Tibial nerve (tissue), 4 donors: ENCODE measurements at regions not wholly inside any gene's neighbourhood (a gene's known extent, or its start where the extent isn't known, plus 50 kb on each side); places are given as distances from the start of the nearest gene placed in this dataset.

Experiments used
- DNase-seq, 2 donors: peaks; one replicate each; pipeline ENCODE4 v3.0.0-alpha.2; 2019; ENCODE audit warnings: low spot score in 2 of 2
- H3K27ac ChIP-seq, 4 donors: fragments of 200-600 bp; sonication (generic) in 3 of 4; one replicate each; pipeline ENCODE4 v1.5.1; 2017 to 2019; ENCODE audit warnings: mild to moderate bottlenecking in 1 of 4
- H3K27me3 ChIP-seq, 2 donors: fragments of 200-600 bp; sonication (generic) in 1 of 2; one replicate each; pipeline versions ENCODE4 v1.5.1 to v1.6.0; 2017 to 2019
- H3K36me3 ChIP-seq, 3 donors: fragments of 200-600 bp; sonication (generic); one replicate each; pipeline ENCODE4 v1.5.1; 2018 to 2019
- H3K4me1 ChIP-seq, 4 donors: fragments of 200-600 bp; sonication (generic) in 3 of 4; one replicate each; pipeline ENCODE4 v1.5.1; 2017 to 2019
- H3K4me3 ChIP-seq, 4 donors: fragments of 200-600 bp; sonication (generic) in 3 of 4; one replicate each; pipeline ENCODE4 v1.5.1; 2017 to 2019; ENCODE audit warnings: mild to moderate bottlenecking in 1 of 4, moderate library complexity in 1 of 4
- H3K9me3 ChIP-seq, 4 donors: fragments of 200-600 bp; sonication (generic) in 3 of 4; one replicate each; pipeline ENCODE4 v1.5.1; 2017 to 2019
- EP300 ChIP-seq, 2 donors: sonication (generic); formaldehyde crosslinking; IDR thresholded peaks; one replicate each; pipeline ENCODE4 v1.6.1; 2017; ENCODE audit warnings: antibody characterized with exemption in 2 of 2, mild to moderate bottlenecking in 1 of 2
- POLR2A ChIP-seq, 2 donors: fragments of 450-650 bp; IDR thresholded peaks; one replicate each; pipeline ENCODE4 v1.6.1; 2017; ENCODE audit warnings: antibody characterized with exemption in 2 of 2, mild to moderate bottlenecking in 2 of 2, moderate library complexity in 2 of 2
- WGBS, 2 donors: methylation state at CpG; one replicate each; pipeline ENCODE4 v1.1.5; 2018; 5-methylcytosine and 5-hydroxymethylcytosine counted together
- TF ChIP-seq, protein P1 (sequence below), 5 experiments: fragments of 200-600 bp in 3 of 5; fragments of 450-650 bp in 2 of 5; sonication (generic) in 3 of 5; IDR thresholded peaks; one replicate each; pipeline ENCODE4 v1.5.1; 2016 to 2019; ENCODE audit warnings: antibody characterized with exemption in 5 of 5, mild to moderate bottlenecking in 3 of 5, moderate library complexity in 2 of 5

- no peak for DNase-seq
- H3K4me1 ChIP-seq = no peaks in the 10 kb centered on the region
- H3K27me3 ChIP-seq = no peaks in the 10 kb centered on the region
- H3K9me3 ChIP-seq = no peaks in the 10 kb centered on the region
- TF ChIP-seq, protein P1, sequence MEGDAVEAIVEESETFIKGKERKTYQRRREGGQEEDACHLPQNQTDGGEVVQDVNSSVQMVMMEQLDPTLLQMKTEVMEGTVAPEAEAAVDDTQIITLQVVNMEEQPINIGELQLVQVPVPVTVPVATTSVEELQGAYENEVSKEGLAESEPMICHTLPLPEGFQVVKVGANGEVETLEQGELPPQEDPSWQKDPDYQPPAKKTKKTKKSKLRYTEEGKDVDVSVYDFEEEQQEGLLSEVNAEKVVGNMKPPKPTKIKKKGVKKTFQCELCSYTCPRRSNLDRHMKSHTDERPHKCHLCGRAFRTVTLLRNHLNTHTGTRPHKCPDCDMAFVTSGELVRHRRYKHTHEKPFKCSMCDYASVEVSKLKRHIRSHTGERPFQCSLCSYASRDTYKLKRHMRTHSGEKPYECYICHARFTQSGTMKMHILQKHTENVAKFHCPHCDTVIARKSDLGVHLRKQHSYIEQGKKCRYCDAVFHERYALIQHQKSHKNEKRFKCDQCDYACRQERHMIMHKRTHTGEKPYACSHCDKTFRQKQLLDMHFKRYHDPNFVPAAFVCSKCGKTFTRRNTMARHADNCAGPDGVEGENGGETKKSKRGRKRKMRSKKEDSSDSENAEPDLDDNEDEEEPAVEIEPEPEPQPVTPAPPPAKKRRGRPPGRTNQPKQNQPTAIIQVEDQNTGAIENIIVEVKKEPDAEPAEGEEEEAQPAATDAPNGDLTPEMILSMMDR (IDR thresholded peaks at IDR 0.05) = no peak
- no peak for TF ChIP-seq POLR2A (IDR thresholded peaks at IDR 0.05)
- H3K27ac ChIP-seq = no peak overlapping the region
- H3K4me3 ChIP-seq = no peak overlapping the region
- 47 to 49% methylated on average over 12 of the region's 12 CpGs for WGBS, 2 donors
- no peaks in the 10 kb centered on the region for H3K36me3 ChIP-seq
Observed at GRCh38 chr17:71003736-71004135, 834.4 kb downstream of the KCNJ2 start.

GRCh38 chr17:71004413-71004812, 835.1 kb downstream of the KCNJ2 start:
- no peaks in the 10 kb centered on the region for H3K27me3 ChIP-seq
- H3K4me1 ChIP-seq = no peaks in the 10 kb centered on the region
- no peak for DNase-seq
- TF ChIP-seq, protein P1 (IDR thresholded peaks at IDR 0.05) = no peak
- no peak for TF ChIP-seq POLR2A (IDR thresholded peaks at IDR 0.05)
- TF ChIP-seq EP300 (IDR thresholded peaks at IDR 0.05) = no peak
- 77 to 81% methylated on average over 6 of the region's 6 CpGs for WGBS, 2 donors
- H3K36me3 ChIP-seq = no peaks in the 10 kb centered on the region
- H3K9me3 ChIP-seq = no peaks in the 10 kb centered on the region
- no peak overlapping the region for H3K4me3 ChIP-seq
- no peak overlapping the region for H3K27ac ChIP-seq

GRCh38 chr17:71011391-71011790, 842.1 kb downstream of the KCNJ2 start:
- no peak for DNase-seq
- WGBS, 2 donors = 37 to 41% methylated on average over 4 of the region's 4 CpGs
- no peaks in the 10 kb centered on the region for H3K36me3 ChIP-seq
- H3K4me1 ChIP-seq = no peaks in the 10 kb centered on the region
- no peak overlapping the region for H3K27ac ChIP-seq
- TF ChIP-seq, protein P1 (IDR thresholded peaks at IDR 0.05) = no peak
- TF ChIP-seq POLR2A (IDR thresholded peaks at IDR 0.05) (no peak), EP300 (IDR thresholded peaks at IDR 0.05) (no peak)
- H3K4me3 ChIP-seq = no peak overlapping the region
- no peaks in the 10 kb centered on the region for H3K9me3 ChIP-seq
- no peaks in the 10 kb centered on the region for H3K27me3 ChIP-seq

DNA sequence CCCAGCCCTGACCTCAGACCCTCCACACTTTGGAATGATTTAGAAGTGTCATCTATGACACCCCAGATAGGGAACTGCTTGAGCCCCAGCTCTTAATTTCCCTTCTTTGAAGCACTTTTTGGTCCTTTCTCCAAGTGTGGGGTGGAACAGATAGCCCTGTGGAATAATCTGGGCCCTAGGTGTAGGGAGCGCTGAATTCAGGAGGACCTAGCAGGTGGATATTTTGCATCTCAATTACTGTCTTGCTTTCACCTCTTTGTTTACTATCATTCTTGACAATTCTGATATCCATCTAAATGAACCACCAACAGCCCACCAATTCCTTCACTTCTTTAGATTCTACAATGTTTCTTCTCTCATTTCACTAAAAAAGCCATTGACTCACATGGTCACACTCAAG, 850.4 kb downstream of the KCNJ2 start:
- Histone ChIP-seq H3K27ac (no peak overlapping the region), H3K9me3 (no peaks in the 10 kb centered on the region), H3K27me3 (no peaks in the 10 kb centered on the region), H3K4me3 (no peak overlapping the region), H3K4me1 (no peaks in the 10 kb centered on the region), H3K36me3 (no peaks in the 10 kb centered on the region)
- TF ChIP-seq POLR2A (IDR thresholded peaks at IDR 0.05) = no peak
- TF ChIP-seq EP300 (IDR thresholded peaks at IDR 0.05) = no peak
- TF ChIP-seq, protein P1 (IDR thresholded peaks at IDR 0.05) = no peak
- 94 to 97% methylated on average over 1 of the region's 1 CpG for WGBS, 2 donors
- DNase-seq = no peak

DNA sequence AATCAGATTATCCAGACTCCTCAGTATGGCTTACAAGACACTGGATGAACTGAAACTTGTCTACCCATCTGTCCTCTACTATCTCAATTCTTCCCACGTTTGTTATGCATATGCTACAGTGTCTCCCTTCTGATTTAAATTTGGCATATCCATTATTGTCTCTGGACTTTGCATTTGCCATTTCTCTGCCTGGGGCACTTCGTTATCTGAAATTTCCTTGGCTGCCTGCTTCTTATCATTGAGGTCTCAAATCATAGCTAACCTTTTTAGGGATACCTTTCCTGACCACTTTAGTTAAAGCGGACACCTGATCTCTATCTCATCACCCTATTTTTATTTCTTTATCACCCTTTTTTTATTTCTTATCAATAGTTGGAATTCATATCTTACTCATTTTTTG, 853.4 kb downstream of the KCNJ2 start:
- no peak for DNase-seq
- no peaks in the 10 kb centered on the region for H3K27me3 ChIP-seq
- TF ChIP-seq POLR2A (IDR thresholded peaks at IDR 0.05) = no peak
- no peak for TF ChIP-seq EP300 (IDR thresholded peaks at IDR 0.05)
- TF ChIP-seq, protein P1 (IDR thresholded peaks at IDR 0.05) = no peak
- no peaks in the 10 kb centered on the region for H3K9me3 ChIP-seq
- WGBS, 2 donors = 84 to 85% methylated on average over 3 of the region's 3 CpGs
- no peaks in the 10 kb centered on the region for H3K36me3 ChIP-seq
- no peaks in the 10 kb centered on the region for H3K4me1 ChIP-seq
- no peak overlapping the region for H3K4me3 ChIP-seq
- H3K27ac ChIP-seq = no peak overlapping the region
